GM23248 (cell line): ENCODE measurements at regions not wholly inside any gene's neighbourhood (a gene's known extent, or its start where the extent isn't known, plus 50 kb on each side); places are given as distances from the start of the nearest gene placed in this dataset.

Experiments used
- EZH2 ChIP-seq: fragments of 200-600 bp; sonication (generic); IDR thresholded peaks from 2 replicates; pipeline ENCODE4 v1.6.1; 2018; ENCODE audit warnings: antibody characterized with exemption, mild to moderate bottlenecking; ENCODE audit not compliant: insufficient read depth, poor library complexity, severe bottlenecking
- EZH2phosphoT487 ChIP-seq: fragments of 200-600 bp; sonication (generic); IDR thresholded peaks from 2 replicates; pipeline ENCODE4 v1.6.1; 2018; ENCODE audit warnings: antibody characterized with exemption, moderate library complexity, mild to moderate bottlenecking, low read depth; ENCODE audit not compliant: insufficient read depth

DNA sequence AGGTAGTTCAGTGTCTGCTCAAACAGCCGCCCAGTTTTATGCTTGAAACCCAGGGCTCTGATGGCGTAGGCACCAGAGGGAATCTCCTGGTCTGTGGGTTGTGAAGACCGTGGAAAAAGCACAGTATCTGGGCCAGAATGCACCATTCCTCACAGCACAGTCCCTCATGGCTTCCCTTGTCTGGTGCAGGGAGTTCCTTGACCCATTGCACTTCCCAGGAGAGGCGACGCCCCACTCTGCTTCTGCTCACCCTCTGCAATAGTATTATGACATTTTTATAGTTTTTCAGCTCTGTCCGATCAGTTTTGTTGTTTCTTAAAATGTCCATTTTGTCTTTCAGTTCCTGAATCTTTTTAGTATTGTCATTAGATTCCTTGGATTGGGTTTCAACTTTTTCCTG lies 343.5 kb downstream of the EDEM1 start:
- TF ChIP-seq EZH2, result no peak
- no peak for TF ChIP-seq EZH2phosphoT487
